ENCODE measurements at regions not wholly inside any gene's neighbourhood (a gene's known extent, or its start where the extent isn't known, plus 50 kb on each side); places are given as distances from the start of the nearest gene placed in this dataset.
"Not testable (repeated sequence)": the region's sequence is repeated elsewhere in the genome, so short reads cannot be mapped to it uniquely, and the experiment has no call there.

DNA sequence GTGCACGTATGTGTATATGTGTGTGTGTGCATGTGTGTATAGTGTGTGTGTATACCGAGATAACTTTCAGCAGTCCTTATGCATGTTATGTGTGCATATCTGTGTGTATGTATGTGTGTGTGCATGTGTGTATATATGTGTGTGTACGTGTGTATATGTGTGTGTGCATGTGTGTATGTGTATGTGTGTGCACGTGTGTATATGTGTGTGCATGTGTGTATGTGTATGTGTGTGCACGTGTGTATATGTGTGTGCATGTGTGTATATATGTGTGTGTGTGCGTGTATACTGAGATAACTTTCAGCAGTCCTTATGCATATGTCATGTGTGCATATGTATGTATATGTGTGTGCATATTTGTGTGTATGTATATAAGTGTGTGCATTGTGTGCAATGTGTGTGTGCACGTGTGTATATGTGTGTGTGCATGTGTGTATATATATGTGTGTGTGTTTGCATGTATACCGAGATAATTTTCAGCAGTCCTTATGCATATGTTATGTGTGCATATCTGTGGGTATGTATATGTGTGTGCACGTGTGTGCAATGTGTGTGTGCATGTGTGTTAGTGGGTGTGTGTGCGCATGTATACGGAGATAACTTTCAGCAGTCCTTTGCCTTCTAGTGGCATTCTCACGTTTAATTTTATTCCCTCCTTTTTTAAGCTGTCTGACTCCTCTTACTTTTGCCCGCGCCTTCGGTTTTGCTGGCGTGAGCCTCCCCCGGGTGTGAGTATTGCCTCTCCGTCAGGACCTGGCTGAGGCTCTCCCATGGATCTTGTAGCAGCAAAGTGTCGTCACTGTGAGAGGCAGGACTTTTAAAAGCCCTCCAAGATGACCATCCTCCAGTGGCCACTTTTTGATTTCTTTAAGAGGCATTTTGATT is 99.6 kb upstream of the SHOX start:
- no peak overlapping the region for H3K27ac Mint-ChIP-seq
- H3K4me3 Mint-ChIP-seq = no peak overlapping the region
- no peak for DNase-seq
- peaks cover 29% of the 10 kb centered on the region for H3K9me3 Mint-ChIP-seq
- POLR2A ChIA-PET = no interaction called here
- CTCF ChIA-PET = no interaction called here
- H3K36me3 Mint-ChIP-seq (ENCODE audit: low read depth) = no peaks in the 10 kb centered on the region
- no peaks in the 10 kb centered on the region for H3K27me3 Mint-ChIP-seq
- no peaks in the 10 kb centered on the region for H3K4me1 Mint-ChIP-seq

DNA sequence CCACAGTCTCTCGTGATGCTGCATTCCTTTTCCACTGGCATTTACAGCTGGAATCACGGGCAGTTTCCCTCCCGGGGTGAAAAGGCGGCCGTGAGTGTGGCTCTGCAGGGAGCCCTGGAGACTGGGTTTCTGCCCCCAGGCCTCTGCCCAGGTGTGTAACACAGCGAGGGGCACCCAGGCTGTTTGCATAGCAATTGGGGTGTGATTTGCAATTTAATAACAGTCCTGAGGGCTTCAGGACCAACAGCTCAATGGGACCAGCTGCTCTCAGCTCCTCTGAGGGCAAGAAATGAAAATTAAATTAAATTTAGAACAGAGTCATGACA is 99.0 kb upstream of the SHOX start:
- no peak overlapping the region for H3K27ac Mint-ChIP-seq
- ChIA-PET CTCF (no interaction called here), POLR2A (no interaction called here)
- H3K4me1 Mint-ChIP-seq = no peaks in the 10 kb centered on the region
- H3K36me3 Mint-ChIP-seq (ENCODE audit: low read depth) = no peaks in the 10 kb centered on the region
- no peak for DNase-seq
- peaks cover 23% of the 10 kb centered on the region for H3K9me3 Mint-ChIP-seq
- H3K27me3 Mint-ChIP-seq = no peaks in the 10 kb centered on the region
- no peak overlapping the region for H3K4me3 Mint-ChIP-seq

DNA sequence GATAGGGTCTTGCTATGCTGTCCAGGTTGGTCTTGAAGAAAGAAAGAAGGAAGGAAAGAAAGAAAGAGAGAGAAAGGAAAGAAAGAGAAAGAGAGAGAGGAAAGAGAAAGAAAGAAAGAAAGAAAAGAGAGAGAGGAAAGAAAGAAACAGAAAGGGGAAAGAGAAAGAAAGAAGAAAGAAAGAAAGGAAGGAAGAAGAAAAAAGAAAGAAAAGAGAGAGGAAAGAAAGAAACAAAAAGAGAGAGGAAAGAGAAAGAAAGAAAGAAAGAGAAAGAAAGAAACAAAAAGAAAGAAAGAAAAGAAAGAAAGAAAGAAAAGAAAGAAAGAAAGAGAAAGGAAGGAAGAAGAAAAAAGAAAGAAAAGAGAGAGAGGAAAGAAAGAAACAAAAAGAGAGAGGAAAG is 95.8 kb upstream of the SHOX start:
- ChIA-PET POLR2A (no interaction called here), CTCF (no interaction called here)
- Mint-ChIP-seq H3K4me3 (no peak overlapping the region), H3K27ac (no peak overlapping the region), H3K4me1 (no peaks in the 10 kb centered on the region), H3K9me3 (peaks cover 23% of the 10 kb centered on the region), H3K27me3 (no peaks in the 10 kb centered on the region), H3K36me3 (ENCODE audit: low read depth) (no peaks in the 10 kb centered on the region)
- no peak for DNase-seq

DNA sequence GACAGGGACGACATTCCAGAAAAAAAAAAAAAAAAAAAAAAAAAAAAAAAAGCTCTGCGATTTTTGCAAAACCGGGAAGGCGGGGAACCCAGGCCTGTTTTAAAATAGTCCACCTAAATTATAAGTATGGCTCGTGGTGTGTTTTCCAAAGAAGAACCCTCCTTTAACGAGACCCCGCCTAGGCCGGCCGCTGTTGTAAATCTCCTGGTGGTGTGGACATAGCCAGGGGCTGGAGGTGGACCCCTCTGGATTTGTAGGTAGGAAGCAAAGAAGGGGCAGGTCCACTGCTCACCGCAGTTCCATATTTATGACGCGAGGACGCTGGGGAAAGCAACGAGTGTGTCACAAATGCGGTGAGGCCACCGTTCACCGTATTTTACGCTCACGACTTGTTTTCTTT is 94.0 kb upstream of the SHOX start:
- no peak overlapping the region for H3K27ac Mint-ChIP-seq
- H3K4me3 Mint-ChIP-seq = no peak overlapping the region
- peaks cover 9% of the 10 kb centered on the region for H3K9me3 Mint-ChIP-seq
- no peaks in the 10 kb centered on the region for H3K36me3 Mint-ChIP-seq (ENCODE audit: low read depth)
- no peak for DNase-seq
- no peaks in the 10 kb centered on the region for H3K4me1 Mint-ChIP-seq
- ChIA-PET CTCF (no interaction called here), POLR2A (no interaction called here)
- no peaks in the 10 kb centered on the region for H3K27me3 Mint-ChIP-seq

DNA sequence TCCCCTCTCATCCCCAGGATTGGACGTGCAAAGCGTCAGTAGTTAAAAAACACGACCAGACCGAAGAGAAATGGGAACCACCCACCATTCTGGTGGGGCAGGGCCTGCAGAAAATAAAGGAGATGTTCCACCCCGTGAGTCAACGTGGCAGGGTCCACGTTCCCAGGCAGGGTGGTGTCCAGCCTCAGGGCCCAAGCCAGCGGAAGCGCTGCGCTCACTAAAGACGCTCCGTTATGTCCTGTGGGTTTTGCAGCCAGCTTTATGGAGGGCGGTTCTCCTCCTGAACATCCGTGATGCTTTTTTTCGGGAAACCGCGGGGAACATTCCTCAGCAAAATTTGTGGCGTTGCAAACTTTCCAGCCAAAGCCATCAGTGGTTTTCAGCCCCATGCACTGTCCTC is 93.4 kb upstream of the SHOX start:
- ChIA-PET POLR2A (no interaction called here), CTCF (no interaction called here)
- no peaks in the 10 kb centered on the region for H3K27me3 Mint-ChIP-seq
- H3K9me3 Mint-ChIP-seq = peaks cover 11% of the 10 kb centered on the region
- no peaks in the 10 kb centered on the region for H3K36me3 Mint-ChIP-seq (ENCODE audit: low read depth)
- H3K4me1 Mint-ChIP-seq = no peaks in the 10 kb centered on the region
- no peak for DNase-seq
- H3K27ac Mint-ChIP-seq = no peak overlapping the region
- no peak overlapping the region for H3K4me3 Mint-ChIP-seq

DNA sequence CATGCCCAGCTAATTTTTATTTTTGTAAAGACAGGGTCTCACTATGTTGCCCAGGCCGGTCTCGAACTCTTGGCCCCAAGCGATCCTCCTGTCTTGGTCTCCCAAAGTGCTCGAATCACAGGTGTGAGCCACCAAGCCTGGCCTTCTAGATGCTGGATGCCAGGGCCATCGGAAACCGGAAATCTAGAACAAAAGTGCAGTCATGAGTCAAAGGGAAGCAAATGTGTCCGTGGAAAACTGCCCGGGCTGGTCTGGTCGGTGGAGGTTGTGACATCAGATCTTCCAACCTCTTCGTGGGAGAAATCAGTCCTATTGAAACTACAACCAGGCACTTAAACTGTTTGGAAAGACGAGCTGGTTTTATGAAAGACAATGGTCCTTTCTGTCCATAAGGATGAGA is 92.3 kb upstream of the SHOX start:
- Mint-ChIP-seq H3K27ac (no peak overlapping the region), H3K9me3 (peaks cover 11% of the 10 kb centered on the region), H3K4me3 (no peak overlapping the region), H3K27me3 (no peaks in the 10 kb centered on the region), H3K4me1 (no peaks in the 10 kb centered on the region), H3K36me3 (ENCODE audit: low read depth) (no peaks in the 10 kb centered on the region)
- ChIA-PET CTCF (no interaction called here), POLR2A (no interaction called here)
- no peak for DNase-seq

DNA sequence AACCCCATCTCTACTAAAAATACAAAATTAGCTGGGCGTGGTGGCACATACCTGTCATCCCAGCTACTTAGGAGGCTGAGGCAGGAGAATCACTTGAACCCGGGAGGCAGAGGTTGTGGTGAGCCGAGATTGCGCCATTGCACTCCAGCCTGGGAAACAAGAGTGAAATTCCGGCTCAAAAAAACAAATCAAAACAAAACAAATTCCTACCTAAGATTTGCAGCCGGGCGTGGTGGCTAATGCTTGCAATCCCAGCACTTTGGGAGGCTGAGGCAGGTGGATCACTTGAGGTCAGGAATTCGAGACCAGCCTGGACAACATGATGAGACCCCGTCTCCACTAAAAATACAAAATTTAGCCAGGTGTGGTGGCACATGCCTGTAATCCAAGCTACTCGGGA is 89.6 kb upstream of the SHOX start:
- H3K4me3 Mint-ChIP-seq; H3K4me1 Mint-ChIP-seq; CTCF ChIA-PET; DNase-seq; POLR2A ChIA-PET; H3K27me3 Mint-ChIP-seq; H3K27ac Mint-ChIP-seq; H3K36me3 Mint-ChIP-seq (ENCODE audit: low read depth): not testable (repeated sequence)
- H3K9me3 Mint-ChIP-seq = peaks cover 16% of the 10 kb centered on the region

DNA sequence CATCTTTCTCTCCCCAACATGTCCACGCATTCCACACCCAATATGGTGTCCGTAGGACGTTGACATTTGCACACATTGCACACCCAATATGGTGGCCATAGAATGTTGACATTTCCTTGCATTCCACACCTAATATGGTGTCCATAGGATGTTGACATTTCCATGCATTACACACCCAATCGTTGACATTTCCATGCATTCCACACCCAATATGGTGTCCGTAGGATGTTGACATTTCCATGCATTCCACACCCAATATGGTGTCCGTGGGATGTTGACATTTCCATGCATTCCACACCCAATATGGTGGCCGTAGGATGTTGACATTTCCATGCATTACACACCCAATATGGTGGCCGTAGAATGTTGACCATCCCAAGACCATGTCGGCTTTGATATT is 88.4 kb upstream of the SHOX start:
- no peak overlapping the region for H3K27ac Mint-ChIP-seq
- ChIA-PET POLR2A (no interaction called here), CTCF (no interaction called here)
- H3K4me3 Mint-ChIP-seq = no peak overlapping the region
- H3K36me3 Mint-ChIP-seq (ENCODE audit: low read depth) = no peaks in the 10 kb centered on the region
- no peaks in the 10 kb centered on the region for H3K27me3 Mint-ChIP-seq
- H3K4me1 Mint-ChIP-seq = no peaks in the 10 kb centered on the region
- DNase-seq = no peak
- peaks cover 18% of the 10 kb centered on the region for H3K9me3 Mint-ChIP-seq

DNA sequence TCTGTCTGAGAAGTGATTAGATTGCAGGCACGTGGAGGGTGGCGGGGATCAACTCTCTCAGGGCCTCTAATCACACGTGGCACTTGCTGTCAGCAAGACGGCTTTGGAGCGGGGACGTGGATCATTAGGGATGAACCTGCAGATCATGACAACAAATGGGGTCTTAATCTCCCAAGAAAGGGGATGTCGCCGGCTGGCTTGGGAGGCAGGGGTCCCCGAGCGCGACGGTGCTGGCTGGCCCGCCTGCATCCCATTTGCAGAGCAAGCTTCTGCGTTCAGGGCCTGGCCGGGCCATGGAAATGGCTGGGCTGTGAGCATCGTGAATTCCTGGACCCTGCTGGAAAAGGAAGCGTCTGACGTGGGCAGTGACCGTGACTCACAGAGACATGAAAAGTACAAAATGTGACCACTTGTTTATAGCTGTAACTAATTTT is 85.1 kb upstream of the SHOX start:
- ChIA-PET POLR2A (no interaction called here), CTCF (no interaction called here)
- no peaks in the 10 kb centered on the region for H3K4me1 Mint-ChIP-seq
- H3K27me3 Mint-ChIP-seq = no peaks in the 10 kb centered on the region
- no peaks in the 10 kb centered on the region for H3K36me3 Mint-ChIP-seq (ENCODE audit: low read depth)
- H3K4me3 Mint-ChIP-seq = no peak overlapping the region
- H3K27ac Mint-ChIP-seq = no peak overlapping the region
- peaks cover 25% of the 10 kb centered on the region for H3K9me3 Mint-ChIP-seq
- DNase-seq = no peak

DNA sequence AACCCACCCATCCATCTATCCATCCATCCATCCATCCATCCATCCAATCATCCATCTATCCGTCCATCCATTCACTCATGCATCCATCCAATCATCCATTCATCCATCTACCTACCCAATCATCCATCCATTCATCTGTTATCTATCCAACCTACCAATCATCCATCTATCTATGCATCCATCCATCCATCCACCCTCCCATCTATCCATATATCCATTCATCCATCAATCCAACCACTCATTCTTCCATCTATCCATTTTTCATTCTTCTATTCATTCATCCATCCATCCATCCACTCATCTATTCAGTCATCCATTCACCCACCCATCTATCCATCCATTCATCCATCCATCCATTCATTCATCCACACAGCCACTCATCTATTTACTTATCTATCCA is 80.1 kb upstream of the SHOX start:
- H3K36me3 Mint-ChIP-seq (ENCODE audit: low read depth) = no peaks in the 10 kb centered on the region

DNA sequence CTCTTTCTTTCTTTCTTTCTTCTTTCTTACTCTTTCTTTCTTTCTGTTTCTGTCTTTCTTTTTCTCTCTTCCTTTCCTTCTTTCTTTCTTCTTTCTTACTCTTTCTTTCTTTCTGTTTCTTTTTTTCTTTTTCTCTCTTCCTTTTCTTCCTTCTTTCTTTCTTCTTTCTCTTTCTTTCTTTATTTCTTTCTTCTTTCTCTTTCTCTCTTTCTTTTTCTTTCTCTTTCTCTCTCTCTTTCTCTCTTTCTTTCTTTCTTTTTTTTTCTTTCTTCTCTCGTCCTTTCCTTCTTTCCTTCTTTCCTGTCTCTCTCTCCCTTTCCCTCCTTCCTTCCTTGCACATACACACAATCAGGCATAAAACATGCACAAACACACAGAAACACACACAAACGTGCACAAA is 79.3 kb upstream of the SHOX start:
- CTCF ChIA-PET = no interaction called here
- Mint-ChIP-seq H3K27me3 (no peaks in the 10 kb centered on the region), H3K4me3 (no peak overlapping the region), H3K27ac (no peak overlapping the region), H3K4me1 (no peaks in the 10 kb centered on the region), H3K9me3 (peaks cover 33% of the 10 kb centered on the region), H3K36me3 (ENCODE audit: low read depth) (no peaks in the 10 kb centered on the region)
- POLR2A ChIA-PET = no interaction called here
- no peak for DNase-seq

More for the DNA sequence above, 80.1 kb upstream of the SHOX start:
- Mint-ChIP-seq H3K4me3 (no peak overlapping the region), H3K27me3 (no peaks in the 10 kb centered on the region), H3K9me3 (peaks cover 33% of the 10 kb centered on the region), H3K27ac (no peak overlapping the region), H3K4me1 (no peaks in the 10 kb centered on the region)
- DNase-seq = no peak
- POLR2A ChIA-PET = no interaction called here
- CTCF ChIA-PET = no interaction called here

DNA sequence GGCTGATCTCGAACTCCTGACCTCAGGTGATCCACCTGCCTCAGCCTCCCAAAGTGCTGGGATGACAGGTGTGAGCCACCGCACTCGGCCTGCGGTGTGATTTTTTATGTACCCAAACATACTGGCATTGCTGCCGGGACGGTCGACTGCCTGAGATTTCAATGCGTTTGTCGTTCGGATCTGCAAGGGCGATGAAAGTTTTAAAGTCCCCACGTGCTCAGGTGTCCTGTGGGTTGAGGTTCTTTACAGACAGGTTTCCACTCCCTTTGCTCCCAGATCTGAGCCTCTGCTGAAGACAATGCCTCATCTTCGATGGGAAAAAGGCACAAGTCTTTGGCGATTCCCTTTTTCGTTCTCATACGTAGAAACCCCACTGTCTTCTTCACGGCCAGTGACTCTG is 78.1 kb upstream of the SHOX start:
- ChIA-PET CTCF (no interaction called here), POLR2A (no interaction called here)
- Mint-ChIP-seq H3K27me3 (no peaks in the 10 kb centered on the region), H3K4me3 (no peak overlapping the region), H3K9me3 (peaks cover 30% of the 10 kb centered on the region), H3K4me1 (no peaks in the 10 kb centered on the region), H3K36me3 (ENCODE audit: low read depth) (no peaks in the 10 kb centered on the region), H3K27ac (no peak overlapping the region)
- no peak for DNase-seq

DNA sequence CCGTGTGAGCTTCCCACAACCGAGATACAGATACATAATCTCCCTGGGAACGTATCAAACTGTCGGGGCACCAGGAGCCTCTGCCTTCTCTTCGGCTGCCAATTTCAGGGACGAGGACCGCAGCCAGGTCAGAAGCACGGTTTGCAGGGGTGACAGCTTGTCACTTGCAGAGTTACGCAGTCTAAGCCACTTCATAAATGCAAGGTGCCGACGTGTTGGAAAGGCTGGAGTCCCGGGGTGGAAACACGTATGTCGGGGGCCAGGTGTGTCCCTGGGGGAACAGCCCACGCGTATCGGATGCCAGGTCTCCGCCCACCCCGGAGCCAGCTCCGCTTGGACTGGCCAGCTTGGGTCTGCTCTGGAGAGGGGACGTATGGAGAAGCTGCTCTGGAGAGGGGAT is 76.3 kb upstream of the SHOX start:
- POLR2A ChIA-PET = no interaction called here
- DNase-seq = no peak
- H3K4me1 Mint-ChIP-seq = no peaks in the 10 kb centered on the region
- CTCF ChIA-PET = no interaction called here
- no peak overlapping the region for H3K4me3 Mint-ChIP-seq
- no peaks in the 10 kb centered on the region for H3K36me3 Mint-ChIP-seq (ENCODE audit: low read depth)
- no peaks in the 10 kb centered on the region for H3K27me3 Mint-ChIP-seq
- peaks cover 28% of the 10 kb centered on the region for H3K9me3 Mint-ChIP-seq
- no peak overlapping the region for H3K27ac Mint-ChIP-seq

DNA sequence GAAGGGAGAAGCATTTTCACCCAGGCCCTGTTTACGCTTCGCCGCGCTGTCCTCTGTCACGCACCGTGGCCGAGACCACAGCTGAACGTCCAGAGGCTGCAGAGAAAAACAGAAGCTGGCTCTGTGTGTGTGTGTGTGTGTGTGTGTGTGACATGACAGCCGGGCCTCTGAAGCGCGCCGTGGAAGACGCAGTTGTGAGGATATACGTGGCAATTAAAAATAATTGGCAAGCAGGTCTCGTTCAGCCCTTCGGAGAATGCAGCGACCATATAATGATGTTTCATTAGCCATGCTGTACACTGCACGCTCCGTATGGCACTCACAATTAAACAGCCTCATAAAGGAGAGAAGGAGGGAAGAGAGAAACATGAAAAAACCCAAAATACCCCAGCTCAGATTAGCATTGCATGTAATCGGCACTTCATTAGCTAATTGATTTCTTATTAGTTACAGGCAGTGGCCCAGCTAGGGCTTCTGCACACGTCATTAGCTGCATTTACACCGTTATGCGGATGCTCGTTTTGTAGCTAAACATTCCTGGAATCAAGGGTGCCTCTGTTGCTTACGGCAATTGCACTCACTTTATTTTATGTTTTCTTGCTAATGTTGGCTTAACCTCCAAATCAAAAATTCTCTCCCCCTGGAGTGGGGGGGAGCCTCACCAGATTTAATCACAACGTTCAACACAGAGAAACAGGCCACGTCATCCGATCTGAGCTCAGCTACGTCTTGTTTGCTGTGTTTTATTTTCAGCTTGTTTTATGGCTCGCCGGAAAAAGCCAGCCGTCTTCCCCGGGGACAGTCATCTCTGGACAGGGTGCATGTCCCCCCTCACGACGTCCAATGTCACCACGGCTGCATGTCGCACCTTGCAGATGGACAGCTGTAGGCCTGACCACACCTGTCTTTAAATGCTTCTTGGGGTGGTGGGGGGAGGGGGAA is 74.6 kb upstream of the SHOX start:
- Mint-ChIP-seq H3K4me3 (no peak overlapping the region), H3K27me3 (no peaks in the 10 kb centered on the region), H3K9me3 (peaks cover 15% of the 10 kb centered on the region), H3K36me3 (ENCODE audit: low read depth) (no peaks in the 10 kb centered on the region), H3K27ac (no peak overlapping the region), H3K4me1 (no peaks in the 10 kb centered on the region)
- DNase-seq = no peak
- POLR2A ChIA-PET = no interaction called here
- CTCF ChIA-PET = no interaction called here
